Stimulated activated CD4-positive, alpha-beta T cell treated with anti-CD3 and anti-CD28 coated beads, Interleukin-2, amount 100 ng/mL, for 4 hours (primary cell): ENCODE measurements at regions not wholly inside any gene's neighbourhood (a gene's known extent, or its start where the extent isn't known, plus 50 kb on each side); places are given as distances from the start of the nearest gene placed in this dataset.

Experiments used
- DNase-seq: peaks from one replicate; pipeline ENCODE4 v3.0.0-alpha.2; 2020; ENCODE audit warnings: low read depth

GRCh38 chr9:120291050-120291449 lies 288.9 kb downstream of the CDK5RAP2 start:
- DNase-seq: no peak

GRCh38 chr9:120289990-120290975 lies 289.7 kb downstream of the CDK5RAP2 start:
- DNase-seq: no peak

GRCh38 chr9:120289098-120289497 lies 290.9 kb downstream of the CDK5RAP2 start:
- DNase-seq: no peak

GRCh38 chr9:120286530-120286929 lies 293.4 kb downstream of the CDK5RAP2 start:
- no peak for DNase-seq

GRCh38 chr9:120284821-120285220 lies 295.1 kb downstream of the CDK5RAP2 start:
- DNase-seq: no peak

GRCh38 chr9:120281665-120282064 lies 298.3 kb downstream of the CDK5RAP2 start:
- DNase-seq: no peak

GRCh38 chr9:120267929-120268328 lies 312.0 kb downstream of the CDK5RAP2 start:
- DNase-seq: no peak

GRCh38 chr9:120265791-120266190 lies 314.2 kb downstream of the CDK5RAP2 start:
- DNase-seq: no peak

GRCh38 chr9:120264528-120264927 lies 315.4 kb downstream of the CDK5RAP2 start:
- DNase-seq: no peak

- no peak for DNase-seq
Measured at GRCh38 chr9:120263836-120264235, 316.1 kb downstream of the CDK5RAP2 start.

GRCh38 chr9:120261419-120261818 lies 318.5 kb downstream of the CDK5RAP2 start:
- no peak for DNase-seq

GRCh38 chr9:120259100-120259499 lies 320.9 kb downstream of the CDK5RAP2 start:
- no peak for DNase-seq

GRCh38 chr9:120258096-120258495 lies 321.9 kb downstream of the CDK5RAP2 start:
- DNase-seq: no peak

- DNase-seq: no peak
Measured at GRCh38 chr9:120257483-120257882, 322.5 kb downstream of the CDK5RAP2 start.

- no peak for DNase-seq
Measured at GRCh38 chr9:120256146-120256545, 323.8 kb downstream of the CDK5RAP2 start.

GRCh38 chr9:120252248-120252647 lies 327.7 kb downstream of the CDK5RAP2 start:
- DNase-seq: no peak

- no peak for DNase-seq
Measured at GRCh38 chr9:120242116-120242811, 337.7 kb downstream of the CDK5RAP2 start.

GRCh38 chr9:120236596-120236995 lies 343.4 kb downstream of the CDK5RAP2 start:
- no peak for DNase-seq

GRCh38 chr9:120235081-120235480 lies 344.9 kb downstream of the CDK5RAP2 start:
- no peak for DNase-seq

GRCh38 chr9:120230227-120230626 lies 349.7 kb downstream of the CDK5RAP2 start:
- no peak for DNase-seq

GRCh38 chr9:120221844-120222243 lies 358.1 kb downstream of the CDK5RAP2 start:
- no peak for DNase-seq

GRCh38 chr9:120214332-120214731 lies 365.6 kb downstream of the CDK5RAP2 start:
- no peak for DNase-seq

- no peak for DNase-seq
Measured at GRCh38 chr9:120212853-120213200, 367.1 kb downstream of the CDK5RAP2 start.
